AG08396 (cell line): ENCODE measurements at regions not wholly inside any gene's neighbourhood (a gene's known extent, or its start where the extent isn't known, plus 50 kb on each side); places are given as distances from the start of the nearest gene placed in this dataset.

ENCODE experiments used
- DNase-seq: peaks from one replicate; pipeline ENCODE4 v3.0.0; 2012; ENCODE audit warnings: low spot score, mixed read lengths

GRCh38 chr18:76126327-76126726 lies 368.7 kb downstream of the ZNF516 start:
- DNase-seq = no peak

- no peak for DNase-seq
These were observed 374.0 kb downstream of the ZNF516 start for GRCh38 chr18:76121011-76121410.

GRCh38 chr18:76115580-76115979 lies 379.5 kb downstream of the ZNF516 start:
- no peak for DNase-seq

GRCh38 chr18:76113101-76113500 lies 381.9 kb downstream of the ZNF516 start:
- DNase-seq = no peak

- DNase-seq = no peak
These were observed 392.4 kb downstream of the ZNF516 start for GRCh38 chr18:76102626-76103025.

GRCh38 chr18:76102156-76102555 lies 392.9 kb downstream of the ZNF516 start:
- DNase-seq = no peak

- no peak for DNase-seq
These were observed 395.0 kb downstream of the ZNF516 start for GRCh38 chr18:76099931-76100457.

GRCh38 chr18:76098674-76099411 lies 396.2 kb downstream of the ZNF516 start:
- no peak for DNase-seq

- DNase-seq = no peak
These were observed 413.5 kb downstream of the ZNF516 start for GRCh38 chr18:76081536-76081935.

GRCh38 chr18:76080430-76080829 lies 414.6 kb downstream of the ZNF516 start:
- DNase-seq = no peak

GRCh38 chr18:76075777-76076176 lies 419.3 kb downstream of the ZNF516 start:
- DNase-seq = no peak

GRCh38 chr18:76064998-76065397 lies 430.0 kb downstream of the ZNF516 start:
- no peak for DNase-seq

GRCh38 chr18:76058146-76058545 lies 436.9 kb downstream of the ZNF516 start:
- DNase-seq = no peak

GRCh38 chr18:76057386-76057785 lies 437.7 kb downstream of the ZNF516 start:
- DNase-seq = no peak

GRCh38 chr18:76056471-76057110 lies 438.5 kb downstream of the ZNF516 start:
- no peak for DNase-seq

- DNase-seq = no peak
These were observed 439.5 kb downstream of the ZNF516 start for GRCh38 chr18:76055578-76055977.

GRCh38 chr18:76055025-76055424 lies 440.0 kb downstream of the ZNF516 start:
- DNase-seq = no peak

- DNase-seq = no peak
These were observed 440.9 kb downstream of the ZNF516 start for GRCh38 chr18:76054156-76054555.

- DNase-seq = no peak
These were observed 441.5 kb downstream of the ZNF516 start for GRCh38 chr18:76053551-76053950.

- DNase-seq = no peak
These were observed 442.8 kb downstream of the ZNF516 start for GRCh38 chr18:76052227-76052595.

GRCh38 chr18:76051396-76052226 lies 443.4 kb downstream of the ZNF516 start:
- DNase-seq = no peak

- DNase-seq = no peak
These were observed 448.8 kb downstream of the ZNF516 start for GRCh38 chr18:76046221-76046620.

GRCh38 chr18:76042511-76042910 lies 452.5 kb downstream of the ZNF516 start:
- DNase-seq = no peak
